MM.1S (cell line): ENCODE measurements at regions not wholly inside any gene's neighbourhood (a gene's known extent, or its start where the extent isn't known, plus 50 kb on each side); places are given as distances from the start of the nearest gene placed in this dataset.
"Not testable (repeated sequence)": the region's sequence is repeated elsewhere in the genome, so short reads cannot be mapped to it uniquely, and the experiment has no call there.

Experiments
- DNase-seq: peaks from one replicate; pipeline ENCODE4 v3.0.0-alpha.2; 2015
- H2AFZ ChIP-seq: fragments of 300-600 bp; sonication (generic); 2 replicates; pipeline ENCODE4 v1.6.0; 2016; ENCODE audit warnings: antibody characterized with exemption, low read length
- H3F3A ChIP-seq: fragments of 300-600 bp; sonication (generic); 2 replicates; pipeline ENCODE4 v1.6.1; 2016; ENCODE audit warnings: mild to moderate bottlenecking, antibody characterized with exemption, low read length, moderate library complexity, mixed read lengths; ENCODE audit not compliant: insufficient read depth
- H3K27ac ChIP-seq: fragments of 300-600 bp; sonication (generic); 2 replicates; pipeline ENCODE4 v1.5.1; 2016; ENCODE audit warnings: mild to moderate bottlenecking, low read length
- H3K27me3 ChIP-seq: fragments of 300-600 bp; sonication (generic); replicated peaks from 2 replicates; pipeline ENCODE4 v1.6.0; 2016; ENCODE audit warnings: low read length; ENCODE audit not compliant: insufficient read depth
- H3K36me3 ChIP-seq: fragments of 300-600 bp; sonication (generic); replicated peaks from 2 replicates; pipeline ENCODE4 v1.6.1; 2016; ENCODE audit warnings: mild to moderate bottlenecking, low read length, mixed read lengths; ENCODE audit not compliant: insufficient read depth
- H3K4me1 ChIP-seq: fragments of 300-600 bp; sonication (generic); 2 replicates; pipeline ENCODE4 v1.6.1; 2016; ENCODE audit warnings: low read length, mixed read lengths
- H3K4me2 ChIP-seq: fragments of 300-600 bp; sonication (generic); 2 replicates; pipeline ENCODE4 v1.6.0; 2016; ENCODE audit warnings: low read depth, low read length
- H3K4me3 ChIP-seq: fragments of 300-600 bp; sonication (generic); 2 replicates; pipeline ENCODE4 v1.5.1; 2016; ENCODE audit warnings: low read length, mixed read lengths
- H3K79me2 ChIP-seq: fragments of 300-600 bp; sonication (generic); 2 replicates; pipeline ENCODE4 v1.6.1; 2016; ENCODE audit warnings: mixed run types, low read length, mixed read lengths
- H3K9ac ChIP-seq: fragments of 300-600 bp; sonication (generic); 2 replicates; pipeline ENCODE4 v1.6.1; 2016; ENCODE audit warnings: low read length, mixed read lengths
- H3K9me2 ChIP-seq: fragments of 300-600 bp; sonication (generic); replicated peaks from 2 replicates; pipeline ENCODE4 v1.6.1; 2016; ENCODE audit warnings: mild to moderate bottlenecking, low read length, mixed read lengths; ENCODE audit not compliant: insufficient read depth
- H3K9me3 ChIP-seq: fragments of 300-600 bp; sonication (generic); replicated peaks from 2 replicates; pipeline ENCODE4 v1.6.1; 2016; ENCODE audit warnings: mild to moderate bottlenecking, low read length, mixed read lengths; ENCODE audit not compliant: insufficient read depth
- H4K20me1 ChIP-seq: fragments of 300-600 bp; sonication (generic); 2 replicates; pipeline ENCODE4 v1.6.1; 2016; ENCODE audit warnings: mild to moderate bottlenecking, low read length, moderate library complexity, mixed read lengths; ENCODE audit not compliant: insufficient read depth
- CTCF ChIP-seq: fragments of 300-600 bp; sonication (generic); IDR thresholded peaks from 2 replicates; pipeline ENCODE4 v1.5.1; 2016; ENCODE audit warnings: antibody characterized with exemption, low read length, mixed read lengths
- EZH2 ChIP-seq: fragments of 300-600 bp; sonication (generic); optimal IDR thresholded peaks from 2 replicates; pipeline ENCODE3; 2017; ENCODE audit warnings: low read depth, mild to moderate bottlenecking, antibody characterized with exemption, low read length, mixed read lengths
- EZH2phosphoT487 ChIP-seq: fragments of 300-600 bp; sonication (generic); IDR thresholded peaks from 2 replicates; pipeline ENCODE4 v1.6.1; 2018; ENCODE audit warnings: antibody characterized with exemption, low read length

- Histone ChIP-seq H3K4me3 (no peak overlapping the region), H3K9me2 (no peaks in the 10 kb centered on the region), H3K27me3 (no peaks in the 10 kb centered on the region), H3K79me2 (no peaks in the 10 kb centered on the region), H2AFZ (no peak overlapping the region), H3K4me1 (peaks cover 15% of the 10 kb centered on the region), H3K9me3 (no peaks in the 10 kb centered on the region), H3F3A (0 out of 2 replicates have a peak, but pooled peaks cover 5% of the 10 kb centered on the region), H4K20me1 (no peaks in the 10 kb centered on the region), H3K9ac (no peak overlapping the region), H3K36me3 (no peaks in the 10 kb centered on the region), H3K27ac (no peak overlapping the region), H3K4me2 (no peak overlapping the region)
- no peak for DNase-seq
- TF ChIP-seq EZH2phosphoT487 (no peak), EZH2 (no peak), CTCF (no peak)
These were observed 164.8 kb upstream of the CDKN2B start for GRCh38 chr9:22173908-22174307.

GRCh38 chr9:22175972-22176545 is 167.0 kb upstream of the CDKN2B start:
- H3K9ac ChIP-seq: no peak overlapping the region
- H3K27ac ChIP-seq: peak overlapping the region; percentile 51
- no peak overlapping the region for H3K4me3 ChIP-seq
- H3K9me2 ChIP-seq: no peaks in the 10 kb centered on the region
- H3K9me3 ChIP-seq: no peaks in the 10 kb centered on the region
- peaks cover 9% of the 10 kb centered on the region for H3K4me1 ChIP-seq
- H3K36me3 ChIP-seq: no peaks in the 10 kb centered on the region
- H3K79me2 ChIP-seq: no peaks in the 10 kb centered on the region
- H4K20me1 ChIP-seq: no peaks in the 10 kb centered on the region
- TF ChIP-seq CTCF (no peak), EZH2phosphoT487 (no peak), EZH2 (no peak)
- H2AFZ ChIP-seq: peak overlapping the region; percentile 65; the same call in 1 of the 2 replicates
- peak; percentile 46 for DNase-seq
- H3F3A ChIP-seq: 0 out of 2 replicates have a peak, but pooled peaks cover 5% of the 10 kb centered on the region
- H3K27me3 ChIP-seq: no peaks in the 10 kb centered on the region
- peak overlapping the region; percentile 37 for H3K4me2 ChIP-seq

- not testable (repeated sequence) for H3K79me2 ChIP-seq, H3K9me3 ChIP-seq, H3K4me1 ChIP-seq, DNase-seq, H4K20me1 ChIP-seq, H3K4me2 ChIP-seq, H3K9ac ChIP-seq, H3K27me3 ChIP-seq, H2AFZ ChIP-seq, H3K4me3 ChIP-seq, H3K27ac ChIP-seq, H3K9me2 ChIP-seq, H3F3A ChIP-seq, H3K36me3 ChIP-seq
These were observed 171.9 kb upstream of the CDKN2B start for GRCh38 chr9:22181021-22181420.

- H2AFZ ChIP-seq: no peak overlapping the region
- no peaks in the 10 kb centered on the region for H3K4me1 ChIP-seq
- TF ChIP-seq EZH2 (no peak), CTCF (no peak), EZH2phosphoT487 (no peak)
- H3K4me2 ChIP-seq: no peak overlapping the region
- no peaks in the 10 kb centered on the region for H3K27me3 ChIP-seq
- no peak overlapping the region for H3K4me3 ChIP-seq
- H3K27ac ChIP-seq: no peak overlapping the region
- no peaks in the 10 kb centered on the region for H4K20me1 ChIP-seq
- no peaks in the 10 kb centered on the region for H3F3A ChIP-seq
- no peak for DNase-seq
- H3K9me3 ChIP-seq: no peaks in the 10 kb centered on the region
- no peak overlapping the region for H3K9ac ChIP-seq
- H3K79me2 ChIP-seq: no peaks in the 10 kb centered on the region
- H3K9me2 ChIP-seq: no peaks in the 10 kb centered on the region
- no peaks in the 10 kb centered on the region for H3K36me3 ChIP-seq
These were observed 180.4 kb upstream of the CDKN2B start for GRCh38 chr9:22189471-22189870.

- not testable (repeated sequence) for H3K27me3 ChIP-seq, H3K9me3 ChIP-seq, H3K9ac ChIP-seq, H3F3A ChIP-seq, DNase-seq, H4K20me1 ChIP-seq, H3K4me1 ChIP-seq, H3K27ac ChIP-seq, H3K36me3 ChIP-seq, H3K4me3 ChIP-seq, H3K9me2 ChIP-seq, H2AFZ ChIP-seq, H3K4me2 ChIP-seq, H3K79me2 ChIP-seq
These were observed 187.9 kb upstream of the CDKN2B start for GRCh38 chr9:22197000-22197399.
